ENCODE measurements at regions not wholly inside any gene's neighbourhood (a gene's known extent, or its start where the extent isn't known, plus 50 kb on each side); places are given as distances from the start of the nearest gene placed in this dataset.
"Not testable (repeated sequence)": the region's sequence is repeated elsewhere in the genome, so short reads cannot be mapped to it uniquely, and the experiment has no call there.

DNA sequence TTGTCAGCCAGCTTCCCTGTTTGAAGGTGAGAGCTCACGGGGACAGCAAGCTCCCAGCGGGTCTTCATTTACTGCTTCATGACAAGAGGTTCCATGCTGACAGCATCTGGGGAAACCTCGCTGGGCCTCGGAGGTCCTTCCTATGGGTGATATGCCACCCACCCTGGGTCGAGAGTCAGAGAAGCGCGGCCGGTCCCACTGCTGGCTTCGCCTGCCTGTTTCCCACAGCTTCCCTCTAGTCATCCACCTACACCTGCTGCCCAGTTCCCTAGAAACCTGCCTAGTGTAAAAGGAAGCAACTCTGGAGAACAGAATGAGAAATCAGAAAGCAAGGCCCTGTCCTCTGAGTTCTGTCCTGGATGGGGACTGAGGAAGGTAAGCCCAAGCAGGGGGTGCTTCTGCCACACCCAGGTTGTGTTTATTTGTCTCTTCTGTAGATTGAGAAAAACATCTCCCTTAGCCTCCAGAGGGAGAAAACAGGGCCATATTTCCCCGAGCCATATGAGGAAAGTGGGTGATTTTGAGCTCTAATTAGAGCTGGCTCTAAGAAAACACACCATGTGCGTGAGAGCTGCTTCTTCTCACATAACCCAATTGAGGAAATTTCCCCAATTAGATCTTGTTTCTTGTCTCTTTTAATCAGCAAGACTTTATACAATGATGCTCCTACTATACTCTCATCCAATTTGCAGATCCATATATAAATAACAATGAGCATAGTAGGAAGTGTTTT, 504.3 kb downstream of the IRS2 start:
- peak in 5 of 56 donors; percentile 3 to 32 (median 15) for DNase-seq

DNA sequence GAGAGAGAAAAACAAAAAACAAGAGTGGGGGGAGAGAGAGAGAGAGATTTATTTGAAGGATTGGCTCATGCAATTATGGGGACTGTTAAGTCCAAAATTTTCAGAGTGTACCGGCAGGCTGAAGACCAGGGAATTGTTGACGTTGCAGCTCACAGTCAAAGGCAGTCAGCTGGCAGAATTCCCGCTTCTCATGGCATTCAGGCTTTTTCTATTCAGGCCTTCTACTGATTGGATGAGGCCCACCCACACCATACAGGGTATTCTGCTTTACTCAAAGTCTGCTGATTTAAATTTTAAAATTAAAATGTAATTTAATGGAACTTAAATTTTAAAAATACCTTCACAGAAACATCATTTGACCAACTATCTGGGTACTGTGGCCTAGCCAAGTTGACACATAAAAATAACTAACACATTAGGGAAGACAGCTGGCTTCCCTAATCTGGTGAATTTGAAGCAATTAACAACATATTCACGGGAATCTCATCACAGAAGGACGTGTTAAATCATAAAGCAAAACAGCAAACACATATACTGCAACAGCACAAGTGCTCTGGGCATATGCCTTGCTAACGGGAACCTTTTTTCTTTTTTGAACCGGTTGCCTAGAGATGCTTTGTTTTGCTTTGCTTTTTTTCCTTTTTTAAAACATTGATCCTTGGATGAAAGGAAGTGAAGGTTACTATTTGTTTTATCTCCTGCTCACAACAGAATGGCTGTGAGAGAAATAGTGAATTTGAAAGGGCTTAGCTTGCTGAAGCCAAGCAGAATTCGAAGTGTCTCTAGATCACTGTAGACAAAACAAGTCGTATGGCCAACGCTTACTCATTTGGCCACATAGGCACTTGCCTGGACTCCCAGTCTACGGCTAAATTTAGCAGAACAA, 505.1 kb downstream of the IRS2 start:
- peak in 1 of 56 donors; percentile 3 for DNase-seq

DNA sequence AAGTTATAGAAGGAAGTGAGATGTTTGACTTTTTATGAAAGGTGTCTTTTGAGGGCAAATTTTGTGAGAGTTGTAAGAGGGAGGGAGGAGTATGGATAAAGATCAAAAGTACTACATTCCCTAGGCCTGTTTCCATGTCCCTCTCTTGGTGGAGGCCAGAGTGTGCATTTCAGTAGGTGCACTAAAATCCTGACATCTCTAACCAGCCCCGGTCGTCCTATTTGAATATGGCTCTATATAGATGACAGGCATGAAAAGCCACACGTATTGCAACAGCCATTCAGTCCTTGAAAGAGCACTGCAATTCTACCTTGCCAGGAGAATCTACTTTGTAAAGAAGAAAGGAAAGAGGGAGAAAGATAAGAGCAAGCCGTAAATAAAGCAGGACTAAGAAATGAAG, 510.1 kb downstream of the IRS2 start:
- no peak for DNase-seq

DNA sequence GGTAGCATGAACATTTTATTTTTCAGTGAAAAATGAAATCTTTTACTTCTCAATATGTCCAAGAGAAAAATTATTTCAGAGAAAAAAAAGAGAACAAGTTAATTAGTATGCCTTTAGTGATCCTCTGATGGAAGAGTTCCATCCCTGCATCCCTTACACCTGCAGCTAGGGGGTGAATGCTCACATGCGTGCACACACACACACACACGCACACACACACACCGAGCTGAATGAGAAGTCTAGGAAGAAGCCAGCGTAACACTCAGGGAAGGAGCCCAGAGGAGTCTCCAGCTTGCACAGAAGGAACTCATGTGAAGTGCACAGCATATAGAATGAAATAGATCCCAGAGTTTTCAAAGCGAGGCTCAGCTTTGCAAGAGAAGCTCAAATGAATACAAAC, 510.5 kb downstream of the IRS2 start:
- peak in 2 of 56 donors; percentile 1 for DNase-seq

DNA sequence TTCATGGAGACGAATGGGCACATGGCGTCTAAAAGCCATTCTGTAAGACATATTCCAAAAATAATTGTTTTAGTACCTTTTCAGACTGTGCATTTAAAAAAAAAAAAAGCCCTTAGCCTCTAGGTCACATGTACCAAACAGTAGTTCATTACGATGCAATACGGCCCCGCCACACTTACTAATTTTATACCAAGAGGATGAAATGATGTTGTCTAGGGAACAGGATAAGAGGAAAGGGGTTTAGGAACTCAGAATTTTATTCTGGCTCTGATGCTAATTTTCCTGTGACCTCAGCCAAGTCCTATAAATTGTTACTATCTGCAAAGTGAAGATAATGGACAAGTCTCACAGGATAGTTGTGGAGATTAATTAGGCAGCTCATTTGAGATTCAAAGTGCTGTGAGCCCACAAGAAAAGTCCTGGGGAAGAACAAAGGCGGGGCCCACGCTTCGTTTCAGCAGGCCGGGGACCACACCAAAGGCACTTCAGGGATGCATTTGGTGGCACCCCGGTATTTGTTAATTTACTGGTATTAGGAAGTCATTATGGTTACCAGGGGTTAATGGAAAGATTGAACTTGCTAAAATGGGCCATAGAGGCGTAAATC, 511.1 kb downstream of the IRS2 start:
- no peak for DNase-seq

DNA sequence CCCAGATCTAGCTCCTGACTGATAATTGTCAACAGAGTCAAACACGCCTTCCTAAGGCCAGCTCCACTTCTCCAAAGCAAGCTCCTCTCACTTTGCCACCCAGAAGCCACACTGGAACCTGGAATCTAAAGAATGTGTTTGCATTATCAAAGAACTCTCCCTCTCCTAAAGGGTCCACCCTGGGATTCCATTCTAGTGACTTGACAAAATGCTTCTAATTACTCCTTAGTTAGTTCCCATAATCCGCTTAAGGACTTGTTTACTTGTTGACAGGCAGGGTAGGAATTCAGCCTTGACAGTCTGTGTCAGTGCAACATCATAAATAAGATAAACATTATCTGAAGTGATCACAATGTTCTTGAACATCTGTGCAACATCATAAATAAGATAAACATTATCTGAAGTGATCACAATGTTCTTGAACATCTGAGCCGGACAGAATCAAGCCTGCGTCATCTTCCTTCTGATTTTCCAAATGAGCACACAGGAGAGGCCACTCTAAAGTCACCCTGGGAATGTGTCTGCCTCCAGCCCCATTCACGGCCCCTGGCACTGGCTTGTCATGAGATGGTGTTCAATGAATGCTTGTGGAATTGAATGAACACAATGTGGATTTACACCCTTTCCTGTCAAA, 512.1 kb downstream of the IRS2 start:
- DNase-seq: no peak

DNA sequence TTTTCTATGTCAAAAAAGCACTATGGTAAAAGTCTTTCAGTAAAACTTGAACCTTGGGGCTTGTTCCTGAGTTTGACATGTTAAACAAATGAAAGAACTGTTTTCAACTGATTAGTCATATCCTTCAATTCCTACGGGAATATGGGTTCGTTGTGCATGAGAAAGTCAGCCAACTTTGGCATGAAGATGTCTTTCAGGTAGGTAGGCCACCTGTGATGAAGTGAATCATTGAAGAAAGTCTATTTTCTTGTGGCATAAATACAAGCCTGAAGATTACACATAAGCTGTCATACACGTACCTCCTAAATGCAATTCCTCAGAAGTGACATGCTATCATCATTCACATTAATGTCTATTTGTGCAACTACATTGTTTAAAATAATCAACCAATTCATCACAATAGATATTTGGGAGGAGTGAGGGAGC, 513.0 kb downstream of the IRS2 start:
- no peak for DNase-seq

DNA sequence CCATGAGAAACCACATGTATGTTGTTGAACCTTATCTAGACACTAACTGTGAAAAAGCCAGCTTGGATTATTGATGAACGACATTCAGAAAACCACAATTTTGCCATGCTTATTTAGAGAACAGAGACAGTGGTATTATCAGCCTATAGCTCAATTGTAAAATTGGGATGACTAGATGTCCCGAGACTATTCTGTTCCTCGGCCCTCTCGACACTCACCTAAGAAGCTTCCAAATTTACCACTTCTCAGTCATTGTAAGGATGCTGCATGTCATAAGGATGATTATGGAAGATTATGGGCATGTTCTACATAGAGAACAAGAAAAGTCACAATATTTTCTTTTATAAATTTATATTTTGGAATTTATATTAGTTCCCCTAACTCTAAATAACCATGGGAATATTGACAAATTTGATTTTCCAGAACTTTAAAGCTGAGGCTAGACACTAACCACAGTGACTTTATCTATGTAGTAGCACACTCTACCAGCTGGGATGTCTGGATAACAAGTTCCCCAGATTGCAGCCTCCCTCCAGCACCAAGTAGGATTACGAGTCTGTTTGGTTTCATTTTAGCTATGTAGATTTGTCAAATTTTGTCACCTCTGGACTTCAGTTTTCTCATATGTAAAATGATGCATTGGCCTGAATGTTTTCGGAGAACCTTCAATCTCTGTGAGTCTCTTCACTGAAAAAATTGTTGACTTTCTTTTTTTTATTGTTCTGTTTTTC, 513.6 kb downstream of the IRS2 start:
- no peak for DNase-seq

DNA sequence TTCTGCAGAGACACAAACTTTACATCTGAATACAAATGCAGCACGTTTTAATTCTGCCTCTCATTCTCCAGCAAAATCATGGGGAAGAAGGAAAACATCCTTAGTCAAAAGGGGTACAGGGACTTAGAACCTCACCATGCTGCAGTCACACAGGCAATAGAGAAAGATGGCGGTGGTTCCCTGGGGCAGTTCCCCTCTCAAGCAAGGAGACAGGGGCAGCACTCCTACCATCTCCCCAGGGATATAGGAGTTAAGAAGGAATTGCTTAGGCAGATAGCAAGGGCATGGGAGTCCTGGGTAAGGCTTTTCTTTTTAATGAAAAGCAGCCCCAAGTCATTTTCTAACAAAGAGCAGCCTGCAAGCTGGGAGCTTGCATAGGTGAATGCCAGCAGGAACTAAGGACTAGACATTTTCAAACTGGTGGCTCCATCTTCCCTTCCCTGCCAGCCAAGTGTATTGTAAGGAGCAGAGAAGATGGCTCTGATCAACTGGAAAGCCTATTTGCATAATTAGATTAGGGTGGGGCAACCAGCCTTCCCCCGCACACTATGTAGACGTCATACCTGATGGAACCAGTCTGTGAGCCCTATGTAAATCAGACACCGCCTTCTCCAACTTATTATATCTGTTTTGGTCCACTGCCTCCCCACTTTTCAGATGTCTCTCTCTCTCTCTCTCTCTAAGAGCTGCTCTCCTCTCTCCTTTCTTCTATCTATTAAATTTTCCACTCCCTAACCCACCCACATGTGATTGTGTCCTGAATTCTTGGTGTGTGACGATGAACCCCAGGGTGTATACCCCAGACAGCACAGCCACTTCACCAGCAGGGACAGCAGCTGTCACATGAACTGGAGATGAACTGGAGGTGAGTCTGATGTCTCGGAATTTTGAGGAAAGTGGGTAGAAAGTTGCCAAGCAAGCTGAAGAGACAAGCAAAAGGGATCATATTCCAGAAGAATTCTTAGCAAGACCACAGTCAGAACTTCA, 514.5 kb downstream of the IRS2 start:
- DNase-seq: no peak

DNA sequence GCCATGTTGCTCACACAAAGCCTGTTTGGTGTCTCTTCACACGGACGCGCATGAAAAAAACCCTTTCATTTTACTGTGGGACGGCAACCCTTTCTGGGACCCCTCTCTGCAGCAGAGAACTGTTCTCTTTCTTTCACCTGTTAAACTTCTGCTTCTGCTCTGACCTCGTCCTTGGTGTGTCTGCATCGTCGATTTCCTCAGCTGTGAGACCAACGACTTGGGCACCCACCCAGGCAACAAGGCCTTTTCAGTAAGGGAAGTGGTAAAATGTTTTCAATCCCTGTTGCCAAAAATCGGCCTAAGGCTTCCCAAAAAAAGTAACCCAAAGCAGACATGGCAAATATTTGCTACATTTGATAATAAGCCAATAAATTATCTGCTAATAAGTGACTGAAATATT, 515.3 kb downstream of the IRS2 start:
- DNase-seq: no peak

DNA sequence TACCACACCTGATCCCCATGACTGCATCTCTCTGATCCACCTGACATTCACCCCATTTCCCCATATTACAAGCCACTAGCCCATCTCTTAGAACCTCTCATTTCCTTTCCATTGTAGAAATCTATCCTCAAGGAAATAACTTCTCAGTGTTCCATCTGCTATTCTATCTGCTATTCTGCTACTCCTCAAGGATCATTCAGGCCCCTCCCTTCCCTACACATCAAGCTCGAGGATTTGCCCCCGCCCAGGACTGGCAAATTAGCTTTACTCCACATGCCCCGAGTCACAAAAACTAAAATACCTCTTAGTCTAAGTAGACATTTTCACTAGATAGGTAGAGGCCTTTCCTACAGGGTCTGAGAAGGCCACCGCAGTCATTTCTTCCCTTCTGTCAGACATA, 517.0 kb downstream of the IRS2 start:
- DNase-seq: not testable (repeated sequence)

DNA sequence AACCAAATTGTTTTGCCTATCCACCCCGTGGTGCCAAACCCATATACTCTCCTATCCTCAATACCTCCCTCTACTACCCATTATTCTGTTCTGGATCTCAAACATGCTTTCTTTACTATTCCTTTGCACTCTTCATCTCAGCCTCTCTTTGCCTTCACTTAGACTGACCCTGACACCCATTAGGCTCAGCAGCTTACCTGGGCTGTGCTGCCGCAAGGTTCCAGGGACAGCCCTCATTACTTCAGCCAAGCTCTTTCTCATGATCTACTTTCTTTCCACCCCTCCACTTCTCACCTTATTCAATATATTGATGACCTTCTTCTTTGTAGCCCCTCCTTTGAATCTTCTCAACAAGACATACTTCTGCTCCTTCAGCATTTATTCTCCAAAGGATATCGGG, 517.9 kb downstream of the IRS2 start:
- DNase-seq: not testable (repeated sequence)

DNA sequence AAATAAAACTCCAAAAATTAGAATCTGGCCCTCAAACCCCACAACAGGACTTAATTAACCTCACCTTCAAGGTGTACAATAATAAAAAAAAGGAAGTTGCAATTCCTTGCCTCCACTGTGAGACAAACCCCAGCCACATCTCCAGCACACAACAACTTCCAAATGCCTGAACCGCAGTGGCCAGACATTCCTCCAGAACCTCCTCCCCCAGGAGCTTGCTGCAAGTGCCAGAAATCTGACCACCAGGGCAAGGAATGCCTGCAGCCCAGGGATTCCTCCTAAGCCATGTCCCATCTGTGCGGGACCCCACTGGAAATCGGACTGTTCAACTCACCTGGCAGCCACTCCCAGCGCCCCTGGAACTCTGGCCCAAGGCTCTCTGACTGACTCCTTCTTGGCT, 519.0 kb downstream of the IRS2 start:
- not testable (repeated sequence) for DNase-seq

DNA sequence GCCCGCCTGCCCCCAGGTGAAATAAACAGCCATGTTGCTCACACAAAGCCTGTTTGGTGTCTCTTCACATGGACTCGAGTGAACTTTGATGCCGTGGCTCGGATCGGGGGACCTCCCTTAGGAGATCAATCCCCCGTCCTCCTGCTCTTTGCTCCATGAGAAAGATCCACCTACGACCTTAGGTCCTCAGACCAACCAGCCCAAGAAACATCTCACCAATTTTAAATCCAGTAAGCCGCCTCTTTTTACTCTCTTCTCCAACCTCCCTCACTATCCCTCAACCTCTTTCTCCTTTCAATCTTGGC, 521.0 kb downstream of the IRS2 start:
- not testable (repeated sequence) for DNase-seq

DNA sequence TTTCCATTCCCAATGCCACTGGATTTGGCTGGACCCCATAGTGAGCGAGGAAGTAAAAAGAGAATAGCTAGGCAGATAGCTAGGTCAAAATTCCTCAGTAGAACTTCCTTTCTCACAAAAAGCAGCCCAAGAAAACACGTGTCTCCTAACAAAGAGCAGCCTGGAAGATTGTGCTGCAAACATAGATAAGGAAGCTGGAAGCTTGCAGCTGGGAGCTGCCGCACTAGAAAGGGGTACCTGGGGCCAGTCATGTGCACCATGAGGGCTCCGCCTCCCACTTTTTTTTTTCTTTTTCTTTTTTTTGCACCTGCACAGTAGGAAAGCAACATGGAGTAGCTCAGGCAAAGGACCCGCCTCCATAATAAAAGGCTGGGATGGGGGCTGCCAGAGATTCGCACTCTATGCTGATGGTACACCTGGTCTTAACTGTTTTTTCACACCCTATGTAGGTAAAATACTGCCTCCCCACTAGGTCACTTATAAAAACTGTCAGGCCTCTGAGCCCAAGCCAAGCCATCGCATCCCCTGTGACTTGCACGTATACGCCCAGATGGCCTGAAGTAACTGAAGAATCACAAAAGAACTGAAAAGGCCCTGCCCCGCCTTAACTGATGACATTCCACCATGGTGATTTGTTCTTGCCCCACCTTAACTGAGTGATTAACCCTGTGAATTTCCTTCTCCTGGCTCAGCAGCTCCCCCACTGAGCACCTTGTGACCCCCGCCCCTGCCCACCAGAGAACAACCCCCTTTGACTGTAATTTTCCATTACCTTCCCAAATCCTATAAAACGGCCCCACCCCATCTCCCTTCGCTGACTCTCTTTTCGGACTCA, 521.6 kb downstream of the IRS2 start:
- not testable (repeated sequence) for DNase-seq

DNA sequence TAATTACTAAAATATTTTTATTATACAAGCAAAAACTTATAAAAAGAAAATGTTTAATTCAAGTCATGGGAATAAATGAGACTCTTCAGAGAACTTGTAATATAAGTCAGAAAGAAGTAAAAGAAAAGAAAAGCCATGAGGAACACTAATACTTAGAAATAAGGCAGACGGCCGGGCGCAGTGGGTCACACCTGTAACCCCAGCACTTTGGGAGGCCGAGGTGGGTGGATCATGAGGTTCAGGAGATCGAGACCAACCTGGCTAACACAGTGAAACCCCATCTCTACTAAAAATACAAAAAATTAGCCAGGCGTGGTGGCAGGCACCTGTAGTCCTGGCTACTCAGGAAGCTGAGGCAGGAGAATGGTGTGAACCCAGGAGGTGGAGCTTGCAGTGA, 528.6 kb downstream of the IRS2 start:
- not testable (repeated sequence) for DNase-seq
